CD4-positive, alpha-beta T cell treated with Interferon alpha-2 for 1 hour (primary cell): ENCODE measurements at regions not wholly inside any gene's neighbourhood (a gene's known extent, or its start where the extent isn't known, plus 50 kb on each side); places are given as distances from the start of the nearest gene placed in this dataset.

Experiments used
- DNase-seq, 2 donors: peaks; one replicate each; pipeline ENCODE4 v3.0.0-alpha.2; 2020 to 2022

- DNase-seq = no peak
Observed at GRCh38 chr16:61313931-61314330, 722.3 kb downstream of the CDH8 start.

GRCh38 chr16:61309386-61309785 is 726.9 kb downstream of the CDH8 start:
- DNase-seq = no peak

GRCh38 chr16:61306204-61306603 is 730.0 kb downstream of the CDH8 start:
- no peak for DNase-seq

- no peak for DNase-seq
Observed at GRCh38 chr16:61296814-61297213, 739.4 kb downstream of the CDH8 start.

- DNase-seq = no peak
Observed at GRCh38 chr16:61296305-61296704, 739.9 kb downstream of the CDH8 start.

- no peak for DNase-seq
Observed at GRCh38 chr16:61295311-61295710, 740.9 kb downstream of the CDH8 start.

GRCh38 chr16:61289141-61289540 is 747.1 kb downstream of the CDH8 start:
- DNase-seq = no peak

GRCh38 chr16:61277849-61278248 is 758.4 kb downstream of the CDH8 start:
- no peak for DNase-seq

- DNase-seq = no peak
Observed at GRCh38 chr16:61274211-61274610, 762.0 kb downstream of the CDH8 start.

GRCh38 chr16:61270726-61271125 is 765.5 kb downstream of the CDH8 start:
- no peak for DNase-seq

- no peak for DNase-seq
Observed at GRCh38 chr16:61263400-61263799, 772.8 kb downstream of the CDH8 start.

GRCh38 chr16:61261315-61261714 is 774.9 kb downstream of the CDH8 start:
- DNase-seq = no peak

GRCh38 chr16:61246592-61246991 is 789.6 kb downstream of the CDH8 start:
- DNase-seq = no peak

- no peak for DNase-seq
Observed at GRCh38 chr16:61243954-61244353, 792.3 kb downstream of the CDH8 start.

- no peak for DNase-seq
Observed at GRCh38 chr16:61237884-61238485, 798.3 kb downstream of the CDH8 start.

- no peak for DNase-seq
Observed at GRCh38 chr16:61233713-61234112, 802.5 kb downstream of the CDH8 start.

- no peak for DNase-seq
Observed at GRCh38 chr16:61228371-61228770, 807.9 kb downstream of the CDH8 start.

- DNase-seq = no peak
Observed at GRCh38 chr16:61215605-61216004, 820.6 kb downstream of the CDH8 start.

- DNase-seq = no peak
Observed at GRCh38 chr16:61214780-61215179, 821.5 kb downstream of the CDH8 start.

GRCh38 chr16:61210076-61210475 is 826.2 kb downstream of the CDH8 start:
- no peak for DNase-seq

- no peak for DNase-seq
Observed at GRCh38 chr16:61195006-61195405, 841.2 kb downstream of the CDH8 start.

GRCh38 chr16:61194573-61194972 is 841.7 kb downstream of the CDH8 start:
- no peak for DNase-seq

- DNase-seq = no peak
Observed at GRCh38 chr16:61182391-61182790, 853.8 kb downstream of the CDH8 start.

- no peak for DNase-seq
Observed at GRCh38 chr16:61181982-61182381, 854.3 kb downstream of the CDH8 start.

- no peak for DNase-seq
Observed at GRCh38 chr16:61179561-61179960, 856.7 kb downstream of the CDH8 start.

- DNase-seq = no peak
Observed at GRCh38 chr16:61165797-61166196, 870.4 kb downstream of the CDH8 start.
